ENCODE measurements at regions not wholly inside any gene's neighbourhood (a gene's known extent, or its start where the extent isn't known, plus 50 kb on each side); places are given as distances from the start of the nearest gene placed in this dataset.

- Mint-ChIP-seq H3K4me3 (no peak overlapping the region), H3K27me3 (no peaks in the 10 kb centered on the region), H3K36me3 (ENCODE audit: low read depth) (no peaks in the 10 kb centered on the region), H3K27ac (no peak overlapping the region), H3K4me1 (no peaks in the 10 kb centered on the region)
- peaks cover 2% of the 10 kb centered on the region for H3K9me3 ChIP-seq (ENCODE audit: control insufficient read depth, low read length, poor library complexity, severe bottlenecking)
- DNase-seq: no peak
- ATAC-seq: no peak
Measured at GRCh38 chr7:125661006-125661405, 731.4 kb upstream of the POT1 start.

GRCh38 chr7:125654076-125654475, 724.5 kb upstream of the POT1 start:
- no peaks in the 10 kb centered on the region for H3K9me3 ChIP-seq (ENCODE audit: control insufficient read depth, low read length, poor library complexity, severe bottlenecking)
- no peaks in the 10 kb centered on the region for H3K27me3 Mint-ChIP-seq
- no peak overlapping the region for H3K27ac Mint-ChIP-seq
- no peak for ATAC-seq
- H3K4me3 Mint-ChIP-seq: no peak overlapping the region
- H3K36me3 Mint-ChIP-seq (ENCODE audit: low read depth): no peaks in the 10 kb centered on the region
- no peak for DNase-seq
- H3K4me1 Mint-ChIP-seq: no peaks in the 10 kb centered on the region

- H3K36me3 Mint-ChIP-seq (ENCODE audit: low read depth): no peaks in the 10 kb centered on the region
- H3K9me3 ChIP-seq (ENCODE audit: control insufficient read depth, low read length, poor library complexity, severe bottlenecking): no peaks in the 10 kb centered on the region
- no peak overlapping the region for H3K27ac Mint-ChIP-seq
Measured at GRCh38 chr7:125651823-125652528, 722.4 kb upstream of the POT1 start.

GRCh38 chr7:125648543-125648942, 718.9 kb upstream of the POT1 start:
- no peak overlapping the region for H3K27ac Mint-ChIP-seq
- H3K4me1 Mint-ChIP-seq: no peaks in the 10 kb centered on the region
- no peaks in the 10 kb centered on the region for H3K9me3 ChIP-seq (ENCODE audit: control insufficient read depth, low read length, poor library complexity, severe bottlenecking)
- ATAC-seq (no peak), DNase-seq (no peak)
- H3K27me3 Mint-ChIP-seq: no peaks in the 10 kb centered on the region
- H3K4me3 Mint-ChIP-seq: no peak overlapping the region
- H3K36me3 Mint-ChIP-seq (ENCODE audit: low read depth): no peaks in the 10 kb centered on the region

More at GRCh38 chr7:125651823-125652528, 722.4 kb upstream of the POT1 start:
- no peaks in the 10 kb centered on the region for H3K4me1 Mint-ChIP-seq
- no peak overlapping the region for H3K4me3 Mint-ChIP-seq
- DNase-seq: no peak
- ATAC-seq: no peak
- no peaks in the 10 kb centered on the region for H3K27me3 Mint-ChIP-seq

GRCh38 chr7:125645770-125646169, 716.1 kb upstream of the POT1 start:
- ATAC-seq (no peak), DNase-seq (no peak)
- Mint-ChIP-seq H3K4me1 (no peaks in the 10 kb centered on the region), H3K27ac (no peak overlapping the region), H3K27me3 (no peaks in the 10 kb centered on the region), H3K4me3 (no peak overlapping the region), H3K36me3 (ENCODE audit: low read depth) (no peaks in the 10 kb centered on the region)
- no peaks in the 10 kb centered on the region for H3K9me3 ChIP-seq (ENCODE audit: control insufficient read depth, low read length, poor library complexity, severe bottlenecking)

GRCh38 chr7:125644109-125644508, 714.5 kb upstream of the POT1 start:
- no peak for ATAC-seq
- no peaks in the 10 kb centered on the region for H3K27me3 Mint-ChIP-seq

GRCh38 chr7:125643302-125643701, 713.7 kb upstream of the POT1 start:
- Mint-ChIP-seq H3K4me1 (no peaks in the 10 kb centered on the region), H3K27me3 (no peaks in the 10 kb centered on the region), H3K4me3 (no peak overlapping the region), H3K36me3 (ENCODE audit: low read depth) (no peaks in the 10 kb centered on the region), H3K27ac (no peak overlapping the region)
- DNase-seq (no peak), ATAC-seq (no peak)
- no peaks in the 10 kb centered on the region for H3K9me3 ChIP-seq (ENCODE audit: control insufficient read depth, low read length, poor library complexity, severe bottlenecking)

More at GRCh38 chr7:125644109-125644508, 714.5 kb upstream of the POT1 start:
- DNase-seq: no peak
- Mint-ChIP-seq H3K4me3 (no peak overlapping the region), H3K36me3 (ENCODE audit: low read depth) (no peaks in the 10 kb centered on the region), H3K4me1 (no peaks in the 10 kb centered on the region), H3K27ac (no peak overlapping the region)
- no peaks in the 10 kb centered on the region for H3K9me3 ChIP-seq (ENCODE audit: control insufficient read depth, low read length, poor library complexity, severe bottlenecking)

GRCh38 chr7:125641884-125642283, 712.3 kb upstream of the POT1 start:
- ATAC-seq (no peak), DNase-seq (no peak)
- Mint-ChIP-seq H3K36me3 (ENCODE audit: low read depth) (no peaks in the 10 kb centered on the region), H3K4me1 (no peaks in the 10 kb centered on the region), H3K27ac (no peak overlapping the region), H3K27me3 (no peaks in the 10 kb centered on the region), H3K4me3 (no peak overlapping the region)
- no peaks in the 10 kb centered on the region for H3K9me3 ChIP-seq (ENCODE audit: control insufficient read depth, low read length, poor library complexity, severe bottlenecking)

GRCh38 chr7:125636320-125636962, 706.8 kb upstream of the POT1 start:
- no peaks in the 10 kb centered on the region for H3K9me3 ChIP-seq (ENCODE audit: control insufficient read depth, low read length, poor library complexity, severe bottlenecking)
- no peaks in the 10 kb centered on the region for H3K36me3 Mint-ChIP-seq (ENCODE audit: low read depth)
- no peak overlapping the region for H3K4me3 Mint-ChIP-seq
- no peaks in the 10 kb centered on the region for H3K4me1 Mint-ChIP-seq
- no peak overlapping the region for H3K27ac Mint-ChIP-seq
- ATAC-seq: no peak
- no peak for DNase-seq
- no peaks in the 10 kb centered on the region for H3K27me3 Mint-ChIP-seq

- DNase-seq: no peak
- H3K9me3 ChIP-seq (ENCODE audit: control insufficient read depth, low read length, poor library complexity, severe bottlenecking): no peaks in the 10 kb centered on the region
- Mint-ChIP-seq H3K4me1 (no peaks in the 10 kb centered on the region), H3K27me3 (no peaks in the 10 kb centered on the region), H3K4me3 (no peak overlapping the region), H3K36me3 (ENCODE audit: low read depth) (no peaks in the 10 kb centered on the region), H3K27ac (no peak overlapping the region)
- no peak for ATAC-seq
Measured at GRCh38 chr7:125618516-125618915, 688.9 kb upstream of the POT1 start.

GRCh38 chr7:125611582-125611981, 682.0 kb upstream of the POT1 start:
- no peaks in the 10 kb centered on the region for H3K4me1 Mint-ChIP-seq

GRCh38 chr7:125606671-125607070, 677.0 kb upstream of the POT1 start:
- H3K36me3 Mint-ChIP-seq (ENCODE audit: low read depth): no peaks in the 10 kb centered on the region
- H3K27ac Mint-ChIP-seq: no peak overlapping the region
- no peaks in the 10 kb centered on the region for H3K9me3 ChIP-seq (ENCODE audit: control insufficient read depth, low read length, poor library complexity, severe bottlenecking)
- no peak for DNase-seq
- no peak overlapping the region for H3K4me3 Mint-ChIP-seq
- no peaks in the 10 kb centered on the region for H3K4me1 Mint-ChIP-seq
- H3K27me3 Mint-ChIP-seq: no peaks in the 10 kb centered on the region
- ATAC-seq: no peak

More at GRCh38 chr7:125611582-125611981, 682.0 kb upstream of the POT1 start:
- Mint-ChIP-seq H3K4me3 (no peak overlapping the region), H3K27me3 (no peaks in the 10 kb centered on the region), H3K36me3 (ENCODE audit: low read depth) (no peaks in the 10 kb centered on the region), H3K27ac (no peak overlapping the region)
- DNase-seq (no peak), ATAC-seq (no peak)
- no peaks in the 10 kb centered on the region for H3K9me3 ChIP-seq (ENCODE audit: control insufficient read depth, low read length, poor library complexity, severe bottlenecking)

GRCh38 chr7:125605241-125605640, 675.6 kb upstream of the POT1 start:
- Mint-ChIP-seq H3K27me3 (no peaks in the 10 kb centered on the region), H3K36me3 (ENCODE audit: low read depth) (no peaks in the 10 kb centered on the region), H3K4me3 (no peak overlapping the region), H3K4me1 (no peaks in the 10 kb centered on the region), H3K27ac (no peak overlapping the region)
- H3K9me3 ChIP-seq (ENCODE audit: control insufficient read depth, low read length, poor library complexity, severe bottlenecking): no peaks in the 10 kb centered on the region
- DNase-seq (no peak), ATAC-seq (no peak)

- ATAC-seq (no peak), DNase-seq (no peak)
- no peaks in the 10 kb centered on the region for H3K9me3 ChIP-seq (ENCODE audit: control insufficient read depth, low read length, poor library complexity, severe bottlenecking)
- no peak overlapping the region for H3K4me3 Mint-ChIP-seq
- no peaks in the 10 kb centered on the region for H3K36me3 Mint-ChIP-seq (ENCODE audit: low read depth)
- no peak overlapping the region for H3K27ac Mint-ChIP-seq
- H3K4me1 Mint-ChIP-seq: no peaks in the 10 kb centered on the region
- no peaks in the 10 kb centered on the region for H3K27me3 Mint-ChIP-seq
Measured at GRCh38 chr7:125602441-125602840, 672.8 kb upstream of the POT1 start.
